Erythroblast (primary cell): ENCODE measurements at regions not wholly inside any gene's neighbourhood (a gene's known extent, or its start where the extent isn't known, plus 50 kb on each side); places are given as distances from the start of the nearest gene placed in this dataset.

Source experiments
- GATA1 ChIP-seq: IDR thresholded peaks from 2 replicates; pipeline ENCODE4 v1.6.1; 2011; ENCODE audit warnings: low read depth, mild to moderate bottlenecking, control low read depth, low read length, moderate library complexity
- POLR2A ChIP-seq: IDR thresholded peaks from 2 replicates; pipeline ENCODE4 v1.6.1; 2011; ENCODE audit warnings: mild to moderate bottlenecking, low read length

DNA sequence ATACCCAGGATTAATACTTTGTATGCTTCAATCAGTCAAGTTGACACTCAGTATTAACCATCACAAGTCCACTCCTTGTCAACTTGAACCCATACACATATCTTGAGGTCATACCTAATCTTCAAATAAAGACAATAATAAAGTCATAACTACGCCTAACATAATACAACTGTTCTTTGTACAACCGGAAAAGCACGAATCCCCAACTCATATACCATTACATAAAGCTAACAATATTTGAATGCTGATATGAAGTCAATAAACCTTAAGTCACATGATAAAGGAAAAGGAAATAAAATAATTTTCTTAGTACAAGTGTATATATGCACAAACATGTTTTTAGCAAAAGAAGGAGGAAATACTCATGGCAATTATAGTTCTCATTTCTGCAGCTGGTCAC, 770.6 kb upstream of the GYPC start:
- TF ChIP-seq POLR2A (no peak), GATA1 (no peak)
